ENCODE measurements at regions not wholly inside any gene's neighbourhood (a gene's known extent, or its start where the extent isn't known, plus 50 kb on each side); places are given as distances from the start of the nearest gene placed in this dataset.
"Not testable (repeated sequence)": the region's sequence is repeated elsewhere in the genome, so short reads cannot be mapped to it uniquely, and the experiment has no call there.

- in situ Hi-C loops (cut with HindIII; ENCODE audit: low pct_unique_long_range_greater_than_20kb, low sequenced_read_pairs) = no loop called here
- DNase-seq (ENCODE audit: low read depth in 1 of 2, low spot score in 1 of 2) = no peak
- no peak for TF ChIP-seq JUND (IDR thresholded peaks at IDR 0.05; ENCODE audit: low read depth)
Measured at GRCh38 chr4:178142724-178143123, 700.5 kb upstream of the AGA start.

DNA sequence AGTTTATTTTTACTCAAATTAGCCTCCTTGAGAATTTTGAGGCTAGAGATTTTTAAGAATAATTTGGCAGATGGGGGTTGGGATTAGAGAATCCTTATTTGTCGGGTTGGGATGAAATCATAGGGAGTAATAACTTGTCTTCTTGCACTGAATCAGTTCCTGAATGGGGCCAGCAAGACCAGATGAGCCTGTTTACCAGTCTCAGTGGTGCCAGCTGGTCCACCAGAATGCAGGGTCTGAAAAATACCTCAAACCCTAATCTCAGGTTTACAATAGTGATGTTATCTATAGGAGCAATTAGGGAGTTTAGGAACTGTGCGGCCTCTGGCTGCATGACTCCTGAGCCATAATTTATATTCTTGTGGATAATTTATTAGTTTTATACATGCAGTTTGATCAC lies 705.9 kb upstream of the AGA start:
- in situ Hi-C loops (cut with HindIII; ENCODE audit: low pct_unique_long_range_greater_than_20kb, low sequenced_read_pairs) = no loop called here

DNA sequence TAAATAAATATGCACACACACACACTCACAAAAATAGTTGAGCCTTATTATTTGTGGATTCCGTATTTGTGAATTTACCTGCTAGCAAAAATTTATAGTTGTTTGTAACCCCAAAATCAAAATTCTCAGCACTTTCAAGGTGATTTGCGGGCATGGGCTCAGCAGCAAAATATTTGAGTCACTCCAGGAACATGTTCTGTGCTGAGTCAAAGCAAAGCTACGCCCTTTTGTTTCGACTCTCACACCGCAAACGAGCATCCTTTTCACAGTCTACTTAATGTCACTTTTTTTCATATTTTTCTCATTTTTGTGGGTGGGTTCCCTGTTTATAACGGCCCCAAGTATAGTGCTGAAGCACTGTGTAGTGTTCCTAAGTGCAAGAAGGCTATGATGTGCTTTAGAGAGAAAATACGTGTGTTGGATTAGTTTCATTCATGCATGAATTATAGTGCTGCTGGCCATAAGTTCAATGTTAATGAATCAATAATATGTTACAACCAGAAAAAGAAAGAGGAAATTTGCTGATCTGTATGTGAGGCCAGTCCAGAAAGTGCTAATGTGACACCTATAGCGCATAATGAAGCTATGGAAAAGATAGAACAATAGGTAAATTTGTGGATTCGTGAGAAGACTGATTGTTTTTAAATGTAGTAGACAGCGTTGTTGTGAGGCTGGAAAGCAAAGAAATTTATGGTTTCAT lies 723.2 kb upstream of the AGA start:
- in situ Hi-C loops (cut with HindIII; ENCODE audit: low pct_unique_long_range_greater_than_20kb, low sequenced_read_pairs) = no loop called here
- no peak for DNase-seq (ENCODE audit: low read depth in 1 of 2, low spot score in 1 of 2)
- TF ChIP-seq JUND (IDR thresholded peaks at IDR 0.05; ENCODE audit: low read depth) = no peak

More for the DNA sequence above, 705.9 kb upstream of the AGA start:
- TF ChIP-seq JUND (IDR thresholded peaks at IDR 0.05; ENCODE audit: low read depth) = no peak
- DNase-seq (ENCODE audit: low read depth in 1 of 2, low spot score in 1 of 2) = peak in 1 of 2 experiments; percentile 15

GRCh38 chr4:178165951-178166308 lies 723.7 kb upstream of the AGA start:
- no peak for TF ChIP-seq JUND (IDR thresholded peaks at IDR 0.05; ENCODE audit: low read depth)
- DNase-seq (ENCODE audit: low read depth in 1 of 2, low spot score in 1 of 2) = peak in 1 of 2 experiments; percentile 19
- in situ Hi-C loops (cut with HindIII; ENCODE audit: low pct_unique_long_range_greater_than_20kb, low sequenced_read_pairs) = no loop called here

DNA sequence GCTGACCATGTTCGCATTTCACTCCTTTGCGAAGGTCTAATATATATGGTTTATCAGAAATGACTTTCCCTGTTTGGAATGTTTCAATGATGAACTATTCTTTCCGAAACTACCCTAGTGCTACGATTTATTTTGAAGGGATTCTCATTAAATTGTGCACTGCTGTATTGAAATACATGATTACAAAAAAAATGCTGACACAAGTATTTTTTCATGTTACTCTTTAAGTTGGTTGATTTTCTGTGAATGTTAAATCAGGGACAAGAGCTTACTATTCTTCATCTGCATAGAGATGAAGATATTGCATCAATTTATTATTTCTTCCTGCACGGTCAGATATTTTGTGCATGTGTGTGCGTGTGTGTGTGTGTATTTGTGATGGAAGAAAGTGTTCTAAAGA lies 731.5 kb upstream of the AGA start:
- no peak for DNase-seq (ENCODE audit: low read depth in 1 of 2, low spot score in 1 of 2)
- in situ Hi-C loops (cut with HindIII; ENCODE audit: low pct_unique_long_range_greater_than_20kb, low sequenced_read_pairs) = no loop called here
- no peak for TF ChIP-seq JUND (IDR thresholded peaks at IDR 0.05; ENCODE audit: low read depth)

DNA sequence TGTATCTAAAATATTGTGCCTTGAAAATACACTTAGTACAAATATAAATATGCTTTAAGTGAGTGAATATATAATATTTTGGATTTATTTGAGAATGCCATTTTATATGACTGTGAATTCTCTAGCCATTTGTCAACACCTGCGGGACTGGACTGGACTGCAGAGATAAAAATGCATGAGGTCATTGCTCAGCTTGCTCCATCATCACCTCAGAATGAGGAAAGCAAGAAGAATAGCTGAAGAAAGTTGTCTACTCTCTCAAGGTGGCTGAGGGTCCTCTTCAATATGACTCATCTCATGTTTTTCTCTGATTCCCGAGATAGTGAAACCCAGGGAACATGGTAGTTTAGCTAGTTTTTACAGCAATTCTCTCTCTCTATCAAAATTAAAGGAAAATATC lies 732.5 kb upstream of the AGA start:
- TF ChIP-seq JUND (IDR thresholded peaks at IDR 0.05; ENCODE audit: low read depth) = no peak
- no peak for DNase-seq (ENCODE audit: low read depth in 1 of 2, low spot score in 1 of 2)
- in situ Hi-C loops (cut with HindIII; ENCODE audit: low pct_unique_long_range_greater_than_20kb, low sequenced_read_pairs) = no loop called here

GRCh38 chr4:178185517-178185916 lies 743.3 kb upstream of the AGA start:
- no peak for TF ChIP-seq JUND (IDR thresholded peaks at IDR 0.05; ENCODE audit: low read depth)
- in situ Hi-C loops (cut with HindIII; ENCODE audit: low pct_unique_long_range_greater_than_20kb, low sequenced_read_pairs) = no loop called here
- no peak for DNase-seq (ENCODE audit: low read depth in 1 of 2, low spot score in 1 of 2)

DNA sequence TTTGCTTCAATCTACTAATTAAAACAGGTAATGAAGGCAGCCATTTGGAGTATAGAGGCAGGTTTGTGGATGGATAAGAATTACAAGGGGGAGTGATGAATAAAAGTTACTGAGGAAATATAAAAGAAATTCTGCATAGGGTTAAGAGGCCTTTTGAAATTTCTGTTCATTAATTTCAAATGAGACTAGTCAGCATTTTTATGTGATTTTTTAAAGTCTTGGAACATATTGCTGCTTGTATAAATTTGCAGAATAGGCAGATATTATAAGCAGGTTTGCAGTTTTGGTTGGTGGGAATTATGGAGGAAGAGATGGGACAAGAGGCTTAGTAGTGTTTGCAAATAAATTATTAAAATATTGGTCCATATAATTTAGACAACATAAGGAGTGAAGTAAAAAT lies 750.4 kb upstream of the AGA start:
- TF ChIP-seq JUND (IDR thresholded peaks at IDR 0.05; ENCODE audit: low read depth) = no peak
- no peak for DNase-seq (ENCODE audit: low read depth in 1 of 2, low spot score in 1 of 2)
- in situ Hi-C loops (cut with HindIII; ENCODE audit: low pct_unique_long_range_greater_than_20kb, low sequenced_read_pairs) = no loop called here

- no peak for TF ChIP-seq JUND (IDR thresholded peaks at IDR 0.05; ENCODE audit: low read depth)
- in situ Hi-C loops (cut with HindIII; ENCODE audit: low pct_unique_long_range_greater_than_20kb, low sequenced_read_pairs) = no loop called here
- no peak for DNase-seq (ENCODE audit: low read depth in 1 of 2, low spot score in 1 of 2)
Measured at GRCh38 chr4:178196751-178197374, 754.6 kb upstream of the AGA start.

DNA sequence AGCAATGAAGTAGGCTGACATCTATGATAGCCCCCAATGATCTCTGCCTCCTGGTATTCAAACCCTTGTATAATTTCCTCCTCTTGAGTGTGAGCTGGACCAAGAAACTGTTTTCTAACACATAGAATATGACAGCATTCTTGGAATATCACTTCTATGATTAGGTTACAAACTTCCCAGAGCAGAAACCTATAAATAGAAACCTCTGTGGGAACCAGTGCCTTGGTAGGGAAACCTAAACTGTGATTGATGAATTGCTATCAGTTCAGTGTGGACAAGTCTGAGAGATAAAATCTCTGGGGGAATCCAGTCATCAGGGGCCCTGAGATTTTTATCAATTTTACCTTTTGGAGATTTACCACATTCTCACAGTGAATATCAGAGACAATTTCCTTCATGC lies 756.5 kb upstream of the AGA start:
- DNase-seq (ENCODE audit: low read depth in 1 of 2, low spot score in 1 of 2) = no peak
- in situ Hi-C loops (cut with HindIII; ENCODE audit: low pct_unique_long_range_greater_than_20kb, low sequenced_read_pairs) = no loop called here
- TF ChIP-seq JUND (IDR thresholded peaks at IDR 0.05; ENCODE audit: low read depth) = no peak

GRCh38 chr4:178202422-178202821 lies 760.2 kb upstream of the AGA start:
- no peak for TF ChIP-seq JUND (IDR thresholded peaks at IDR 0.05; ENCODE audit: low read depth)
- in situ Hi-C loops (cut with HindIII; ENCODE audit: low pct_unique_long_range_greater_than_20kb, low sequenced_read_pairs) = no loop called here

DNA sequence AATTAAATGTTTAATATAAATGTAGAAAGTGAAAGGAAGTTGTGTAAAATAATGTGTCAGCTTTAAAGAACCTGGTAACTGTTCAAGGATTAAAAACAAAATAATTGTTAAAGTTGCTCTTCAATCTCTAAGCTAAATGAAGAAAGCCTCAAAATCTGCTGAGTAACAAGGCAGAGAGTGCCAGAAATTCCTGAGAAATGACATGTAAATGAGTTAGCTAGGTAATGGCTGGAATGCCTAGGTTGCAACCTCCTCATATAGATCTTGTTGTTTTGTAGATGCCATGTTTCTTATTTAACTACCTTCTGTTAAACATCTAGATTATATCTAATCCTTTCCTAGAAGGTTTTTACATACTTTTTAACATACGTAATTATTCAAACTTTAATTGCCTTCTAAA lies 763.6 kb upstream of the AGA start:
- TF ChIP-seq JUND (IDR thresholded peaks at IDR 0.05; ENCODE audit: low read depth) = peak; percentile 16; the same call in 1 of the 2 replicates
- peak; percentile 4 to 34 for DNase-seq (ENCODE audit: low read depth in 1 of 2, low spot score in 1 of 2)
- in situ Hi-C loops (cut with HindIII; ENCODE audit: low pct_unique_long_range_greater_than_20kb, low sequenced_read_pairs) = no loop called here

More at GRCh38 chr4:178202422-178202821, 760.2 kb upstream of the AGA start:
- DNase-seq (ENCODE audit: low read depth in 1 of 2, low spot score in 1 of 2) = no peak

GRCh38 chr4:178215309-178215708 lies 773.1 kb upstream of the AGA start:
- in situ Hi-C loops (cut with HindIII; ENCODE audit: low pct_unique_long_range_greater_than_20kb, low sequenced_read_pairs) = no loop called here
- no peak for DNase-seq (ENCODE audit: low read depth in 1 of 2, low spot score in 1 of 2)
- no peak for TF ChIP-seq JUND (IDR thresholded peaks at IDR 0.05; ENCODE audit: low read depth)

DNA sequence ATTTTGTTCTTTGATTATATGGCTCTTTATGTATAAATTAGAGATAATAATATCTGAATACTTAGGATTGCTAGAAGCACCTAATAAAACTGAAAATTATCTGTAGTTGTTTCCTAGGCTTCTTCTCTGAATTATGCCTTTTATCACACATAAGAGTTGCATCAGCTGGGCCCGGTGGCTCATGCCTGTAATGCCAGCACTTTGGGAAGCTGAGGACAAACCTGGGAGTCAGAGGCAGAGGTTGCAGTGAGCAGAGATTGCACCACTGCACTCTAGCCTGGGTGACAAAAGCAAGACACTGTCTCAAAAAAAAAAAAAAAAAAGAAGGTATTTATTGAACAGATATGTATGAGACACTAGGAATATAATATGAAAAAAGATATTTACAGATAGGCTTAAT lies 773.5 kb upstream of the AGA start:
- in situ Hi-C loops (cut with HindIII; ENCODE audit: low pct_unique_long_range_greater_than_20kb, low sequenced_read_pairs) = no loop called here
- no peak for TF ChIP-seq JUND (IDR thresholded peaks at IDR 0.05; ENCODE audit: low read depth)
- DNase-seq (ENCODE audit: low read depth in 1 of 2, low spot score in 1 of 2) = no peak

- peak in 1 of 2 experiments; percentile 27 for DNase-seq (ENCODE audit: low read depth in 1 of 2, low spot score in 1 of 2)
- in situ Hi-C loops (cut with HindIII; ENCODE audit: low pct_unique_long_range_greater_than_20kb, low sequenced_read_pairs) = not testable (repeated sequence)
Measured at GRCh38 chr4:178226421-178226820, 784.2 kb upstream of the AGA start.
